Neural progenitor cell (in vitro differentiated cells): ENCODE measurements at regions not wholly inside any gene's neighbourhood (a gene's known extent, or its start where the extent isn't known, plus 50 kb on each side); places are given as distances from the start of the nearest gene placed in this dataset.

Experiments used
- DNase-seq: peaks from one replicate; pipeline ENCODE4 v3.0.0-alpha.2; 2016; ENCODE audit warnings: low spot score
- H2AFZ ChIP-seq: fragments of 200-600 bp; sonication (generic); replicated peaks from 2 replicates; pipeline ENCODE4 v1.6.1; 2016; ENCODE audit warnings: antibody characterized with exemption
- H3F3A ChIP-seq: fragments of 200-600 bp; sonication (generic); 2 replicates; pipeline ENCODE4 v1.6.1; 2016; ENCODE audit warnings: antibody characterized with exemption, low read depth
- H3K27ac ChIP-seq: fragments of 200-600 bp; sonication (generic); 2 replicates; pipeline ENCODE4 v1.5.1; 2016; ENCODE audit warnings: mild to moderate bottlenecking
- H3K27me3 ChIP-seq: fragments of 200-600 bp; sonication (generic); 2 replicates; pipeline ENCODE4 v1.6.1; 2016; ENCODE audit warnings: mild to moderate bottlenecking, moderate library complexity
- H3K36me3 ChIP-seq: fragments of 200-600 bp; sonication (generic); 2 replicates; pipeline ENCODE4 v1.5.1; 2016
- H3K4me1 ChIP-seq: fragments of 200-600 bp; sonication (generic); 2 replicates; pipeline ENCODE4 v1.6.1; 2016; ENCODE audit warnings: mixed run types
- H3K4me2 ChIP-seq: fragments of 200-600 bp; sonication (generic); 2 replicates; pipeline ENCODE4 v1.6.1; 2016
- H3K4me3 ChIP-seq: fragments of 200-600 bp; sonication (generic); 2 replicates; pipeline ENCODE4 v1.5.1; 2016
- H3K79me2 ChIP-seq: fragments of 200-600 bp; sonication (generic); 2 replicates; pipeline ENCODE4 v1.6.1; 2016; ENCODE audit warnings: low read depth
- H3K9ac ChIP-seq: fragments of 200-600 bp; sonication (generic); 2 replicates; pipeline ENCODE4 v1.6.1; 2016
- H3K9me3 ChIP-seq: fragments of 200-600 bp; sonication (generic); 2 replicates; pipeline ENCODE4 v1.5.1; 2016; ENCODE audit warnings: low read depth
- H4K20me1 ChIP-seq: fragments of 200-600 bp; sonication (generic); 2 replicates; pipeline ENCODE4 v1.6.1; 2016; ENCODE audit warnings: low read depth
- H3K27ac Mint-ChIP-seq: 3 replicates; pipeline ENCODE4 v1.8.0; 2021; ENCODE audit warnings: mixed read lengths
- H3K27me3 Mint-ChIP-seq: 2 replicates; pipeline ENCODE4 v1.8.0; 2022; ENCODE audit warnings: low read depth, mild to moderate bottlenecking, inconsistent platforms, moderate library complexity, mixed read lengths; ENCODE audit not compliant: insufficient read depth
- H3K36me3 Mint-ChIP-seq: 3 replicates; pipeline ENCODE4 v1.8.0; 2021; ENCODE audit warnings: mixed read lengths
- H3K4me1 Mint-ChIP-seq: 3 replicates; pipeline ENCODE4 v1.8.0; 2021; ENCODE audit warnings: mixed read lengths
- H3K4me3 Mint-ChIP-seq: 3 replicates; pipeline ENCODE4 v1.8.0; 2021; ENCODE audit warnings: mild to moderate bottlenecking, moderate library complexity, mixed read lengths
- H3K9me3 Mint-ChIP-seq: 3 replicates; pipeline ENCODE4 v1.8.0; 2020; ENCODE audit warnings: mixed read lengths
- CTCF ChIP-seq: fragments of 200-600 bp; sonication (generic); IDR thresholded peaks from 2 replicates; pipeline ENCODE4 v1.5.1; 2017; ENCODE audit warnings: antibody characterized with exemption, mild to moderate bottlenecking
- EZH2 ChIP-seq: fragments of 200-600 bp; sonication (generic); IDR thresholded peaks from 2 replicates; pipeline ENCODE4 v1.6.1; 2017; ENCODE audit warnings: antibody characterized with exemption, mild to moderate bottlenecking, moderate library complexity
- EZH2phosphoT487 ChIP-seq: fragments of 200-600 bp; sonication (generic); IDR thresholded peaks from 2 replicates; pipeline ENCODE4 v1.6.1; 2017; ENCODE audit warnings: antibody characterized with exemption

- H2AFZ ChIP-seq = no peak overlapping the region
- Mint-ChIP-seq H3K9me3 (peaks cover 47% of the 10 kb centered on the region), H3K4me1 (no peaks in the 10 kb centered on the region), H3K4me3 (no peak overlapping the region), H3K27me3 (peaks cover 5% of the 10 kb centered on the region), H3K27ac (no peak overlapping the region), H3K36me3 (no peaks in the 10 kb centered on the region)
- peaks cover 24% of the 10 kb centered on the region for H3K9me3 ChIP-seq
- H3K27me3 ChIP-seq = no peaks in the 10 kb centered on the region
- no peak overlapping the region for H3K9ac ChIP-seq
- TF ChIP-seq EZH2 = no peak
- no peak for TF ChIP-seq EZH2phosphoT487
- no peak for TF ChIP-seq CTCF
- no peaks in the 10 kb centered on the region for H3K4me1 ChIP-seq
- no peaks in the 10 kb centered on the region for H3K79me2 ChIP-seq
- H3F3A ChIP-seq = no peaks in the 10 kb centered on the region
- no peaks in the 10 kb centered on the region for H4K20me1 ChIP-seq
- no peak overlapping the region for H3K27ac ChIP-seq
- H3K4me2 ChIP-seq = no peak overlapping the region
- DNase-seq = no peak
- H3K4me3 ChIP-seq = no peak overlapping the region
- no peaks in the 10 kb centered on the region for H3K36me3 ChIP-seq
Observed at GRCh38 chr10:85026878-85027467, 698.6 kb downstream of the CCSER2 start.

GRCh38 chr10:85032981-85033380 is 704.6 kb downstream of the CCSER2 start:
- H3K4me3 ChIP-seq = no peak overlapping the region
- no peaks in the 10 kb centered on the region for H3K4me1 ChIP-seq
- no peak overlapping the region for H3K9ac ChIP-seq
- H3K27ac ChIP-seq = no peak overlapping the region
- Mint-ChIP-seq H3K9me3 (peaks cover 36% of the 10 kb centered on the region), H3K27me3 (peaks cover 3% of the 10 kb centered on the region), H3K4me1 (no peaks in the 10 kb centered on the region), H3K27ac (no peak overlapping the region), H3K4me3 (no peak overlapping the region), H3K36me3 (no peaks in the 10 kb centered on the region)
- H4K20me1 ChIP-seq = no peaks in the 10 kb centered on the region
- H3K9me3 ChIP-seq = no peaks in the 10 kb centered on the region
- no peaks in the 10 kb centered on the region for H3K36me3 ChIP-seq
- H3F3A ChIP-seq = no peaks in the 10 kb centered on the region
- DNase-seq = no peak
- H3K4me2 ChIP-seq = no peak overlapping the region
- no peaks in the 10 kb centered on the region for H3K79me2 ChIP-seq
- TF ChIP-seq EZH2phosphoT487 (no peak), CTCF (no peak), EZH2 (no peak)
- no peaks in the 10 kb centered on the region for H3K27me3 ChIP-seq
- no peak overlapping the region for H2AFZ ChIP-seq

- Histone ChIP-seq H4K20me1 (no peaks in the 10 kb centered on the region), H3K27me3 (no peaks in the 10 kb centered on the region), H2AFZ (no peak overlapping the region), H3K4me2 (no peak overlapping the region), H3K9me3 (peaks cover 6% of the 10 kb centered on the region), H3F3A (no peaks in the 10 kb centered on the region), H3K4me1 (no peaks in the 10 kb centered on the region), H3K9ac (no peak overlapping the region), H3K27ac (no peak overlapping the region), H3K79me2 (no peaks in the 10 kb centered on the region), H3K4me3 (no peak overlapping the region), H3K36me3 (no peaks in the 10 kb centered on the region)
- no peak for DNase-seq
- Mint-ChIP-seq H3K36me3 (peaks cover 4% of the 10 kb centered on the region), H3K27ac (no peak overlapping the region), H3K4me1 (no peaks in the 10 kb centered on the region), H3K4me3 (no peak overlapping the region), H3K9me3 (peaks cover 22% of the 10 kb centered on the region), H3K27me3 (peaks cover 7% of the 10 kb centered on the region)
- TF ChIP-seq CTCF (no peak), EZH2 (no peak), EZH2phosphoT487 (no peak)
Observed at GRCh38 chr10:85036661-85037060, 708.3 kb downstream of the CCSER2 start.
